ENCODE measurements at regions not wholly inside any gene's neighbourhood (a gene's known extent, or its start where the extent isn't known, plus 50 kb on each side); places are given as distances from the start of the nearest gene placed in this dataset.

GRCh38 chr6:134675110-134676054 lies 274.5 kb downstream of the ALDH8A1 start:
- TF ChIP-seq CTCF (IDR thresholded peaks at IDR 0.05; ENCODE audit: low read length), result no peak
- TF ChIP-seq EZH2 (optimal IDR thresholded peaks at IDR 0.05; ENCODE audit: low read depth, low read length), result no peak
